ENCODE measurements at regions not wholly inside any gene's neighbourhood (a gene's known extent, or its start where the extent isn't known, plus 50 kb on each side); places are given as distances from the start of the nearest gene placed in this dataset.

GRCh38 chr17:65314212-65314611 is 177.0 kb downstream of the RGS9 start:
- no peak overlapping the region for H2AFZ ChIP-seq (ENCODE audit: low read length)
- no peak overlapping the region for H3K4me3 ChIP-seq (ENCODE audit: insufficient read depth, low read length)
- H3K27ac ChIP-seq (ENCODE audit: low read depth, low read length) = no peak overlapping the region
- no peaks in the 10 kb centered on the region for H3K4me1 ChIP-seq (ENCODE audit: insufficient read depth, low read length)
- DNase-seq (ENCODE audit: insufficient read length, low spot score, missing footprints) = no peak
- peaks cover 65% of the 10 kb centered on the region for H3K27me3 ChIP-seq (ENCODE audit: insufficient read depth, low read length)
- H3K36me3 ChIP-seq (ENCODE audit: insufficient read depth, low read length) = no peaks in the 10 kb centered on the region
- TF ChIP-seq, protein P1, sequence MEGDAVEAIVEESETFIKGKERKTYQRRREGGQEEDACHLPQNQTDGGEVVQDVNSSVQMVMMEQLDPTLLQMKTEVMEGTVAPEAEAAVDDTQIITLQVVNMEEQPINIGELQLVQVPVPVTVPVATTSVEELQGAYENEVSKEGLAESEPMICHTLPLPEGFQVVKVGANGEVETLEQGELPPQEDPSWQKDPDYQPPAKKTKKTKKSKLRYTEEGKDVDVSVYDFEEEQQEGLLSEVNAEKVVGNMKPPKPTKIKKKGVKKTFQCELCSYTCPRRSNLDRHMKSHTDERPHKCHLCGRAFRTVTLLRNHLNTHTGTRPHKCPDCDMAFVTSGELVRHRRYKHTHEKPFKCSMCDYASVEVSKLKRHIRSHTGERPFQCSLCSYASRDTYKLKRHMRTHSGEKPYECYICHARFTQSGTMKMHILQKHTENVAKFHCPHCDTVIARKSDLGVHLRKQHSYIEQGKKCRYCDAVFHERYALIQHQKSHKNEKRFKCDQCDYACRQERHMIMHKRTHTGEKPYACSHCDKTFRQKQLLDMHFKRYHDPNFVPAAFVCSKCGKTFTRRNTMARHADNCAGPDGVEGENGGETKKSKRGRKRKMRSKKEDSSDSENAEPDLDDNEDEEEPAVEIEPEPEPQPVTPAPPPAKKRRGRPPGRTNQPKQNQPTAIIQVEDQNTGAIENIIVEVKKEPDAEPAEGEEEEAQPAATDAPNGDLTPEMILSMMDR (IDR thresholded peaks at IDR 0.05; ENCODE audit: extremely low read depth, low read depth, low read length) = no peak
- no peaks in the 10 kb centered on the region for H4K20me1 ChIP-seq (ENCODE audit: insufficient read depth, low read length)
- H3K79me2 ChIP-seq (ENCODE audit: insufficient read depth, low read length) = no peaks in the 10 kb centered on the region
- H3K4me2 ChIP-seq (ENCODE audit: insufficient read depth, low read length) = no peak overlapping the region
- no peaks in the 10 kb centered on the region for H3K9me3 ChIP-seq (ENCODE audit: low read depth, low read length)

DNA sequence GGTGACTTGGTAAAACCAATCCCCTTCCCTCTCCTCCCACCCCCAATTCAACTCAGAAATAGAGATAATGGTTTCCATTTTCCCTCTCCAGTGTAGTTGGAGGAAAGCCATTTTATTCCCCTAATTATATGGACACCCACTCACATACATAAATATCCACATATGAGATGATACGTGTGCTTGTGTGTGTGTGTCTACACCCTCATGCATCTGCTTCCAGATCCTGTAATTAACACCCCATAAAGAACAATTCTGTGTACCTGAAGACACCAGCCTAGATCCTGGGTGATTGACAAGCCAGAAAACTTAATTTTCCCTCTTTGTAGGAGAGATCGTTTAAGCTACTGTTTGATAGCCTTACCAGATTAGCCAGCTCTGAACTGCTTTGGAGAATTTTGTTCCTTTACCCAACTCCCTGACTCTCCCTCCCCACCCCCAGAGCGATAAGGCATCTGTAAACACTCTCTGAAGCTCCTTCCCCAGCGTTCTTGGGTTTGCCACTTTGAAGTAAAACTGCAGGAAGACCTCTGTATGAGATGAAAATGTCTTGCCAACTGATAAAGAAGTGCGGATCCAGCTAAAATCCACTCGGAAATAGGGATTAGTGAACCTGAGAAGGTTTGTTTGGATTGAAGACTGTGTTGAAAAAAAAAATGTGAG is 175.7 kb downstream of the RGS9 start:
- peaks cover 64% of the 10 kb centered on the region for H3K27me3 ChIP-seq (ENCODE audit: insufficient read depth, low read length)

GRCh38 chr17:65311261-65311660 is 174.1 kb downstream of the RGS9 start:
- H3K4me1 ChIP-seq (ENCODE audit: insufficient read depth, low read length) = no peaks in the 10 kb centered on the region
- H3K4me3 ChIP-seq (ENCODE audit: insufficient read depth, low read length) = no peak overlapping the region
- H3K27me3 ChIP-seq (ENCODE audit: insufficient read depth, low read length) = peaks cover 64% of the 10 kb centered on the region
- no peak overlapping the region for H3K27ac ChIP-seq (ENCODE audit: low read depth, low read length)
- no peaks in the 10 kb centered on the region for H4K20me1 ChIP-seq (ENCODE audit: insufficient read depth, low read length)
- no peaks in the 10 kb centered on the region for H3K79me2 ChIP-seq (ENCODE audit: insufficient read depth, low read length)
- no peak overlapping the region for H3K4me2 ChIP-seq (ENCODE audit: insufficient read depth, low read length)
- DNase-seq (ENCODE audit: insufficient read length, low spot score, missing footprints) = no peak
- TF ChIP-seq, protein P1 (IDR thresholded peaks at IDR 0.05; ENCODE audit: extremely low read depth, low read depth, low read length) = no peak
- H3K36me3 ChIP-seq (ENCODE audit: insufficient read depth, low read length) = no peaks in the 10 kb centered on the region
- H2AFZ ChIP-seq (ENCODE audit: low read length) = no peak overlapping the region
- H3K9me3 ChIP-seq (ENCODE audit: low read depth, low read length) = no peaks in the 10 kb centered on the region

More for the DNA sequence above, 175.7 kb downstream of the RGS9 start:
- H4K20me1 ChIP-seq (ENCODE audit: insufficient read depth, low read length) = no peaks in the 10 kb centered on the region
- DNase-seq (ENCODE audit: insufficient read length, low spot score, missing footprints) = no peak
- H3K4me3 ChIP-seq (ENCODE audit: insufficient read depth, low read length) = no peak overlapping the region
- TF ChIP-seq, protein P1 (IDR thresholded peaks at IDR 0.05; ENCODE audit: extremely low read depth, low read depth, low read length) = no peak
- H3K79me2 ChIP-seq (ENCODE audit: insufficient read depth, low read length) = no peaks in the 10 kb centered on the region
- H3K4me1 ChIP-seq (ENCODE audit: insufficient read depth, low read length) = no peaks in the 10 kb centered on the region
- no peak overlapping the region for H3K4me2 ChIP-seq (ENCODE audit: insufficient read depth, low read length)
- H3K9me3 ChIP-seq (ENCODE audit: low read depth, low read length) = no peaks in the 10 kb centered on the region
- H2AFZ ChIP-seq (ENCODE audit: low read length) = no peak overlapping the region
- H3K36me3 ChIP-seq (ENCODE audit: insufficient read depth, low read length) = no peaks in the 10 kb centered on the region
- H3K27ac ChIP-seq (ENCODE audit: low read depth, low read length) = no peak overlapping the region

GRCh38 chr17:65307961-65308316 is 170.8 kb downstream of the RGS9 start:
- H2AFZ ChIP-seq (ENCODE audit: low read length) = no peak overlapping the region
- H4K20me1 ChIP-seq (ENCODE audit: insufficient read depth, low read length) = no peaks in the 10 kb centered on the region
- TF ChIP-seq, protein P1 (IDR thresholded peaks at IDR 0.05; ENCODE audit: extremely low read depth, low read depth, low read length) = no peak
- no peak overlapping the region for H3K27ac ChIP-seq (ENCODE audit: low read depth, low read length)
- no peaks in the 10 kb centered on the region for H3K36me3 ChIP-seq (ENCODE audit: insufficient read depth, low read length)
- H3K4me3 ChIP-seq (ENCODE audit: insufficient read depth, low read length) = no peak overlapping the region
- DNase-seq (ENCODE audit: insufficient read length, low spot score, missing footprints) = no peak
- no peaks in the 10 kb centered on the region for H3K79me2 ChIP-seq (ENCODE audit: insufficient read depth, low read length)
- H3K9me3 ChIP-seq (ENCODE audit: low read depth, low read length) = peaks cover 2% of the 10 kb centered on the region
- no peaks in the 10 kb centered on the region for H3K4me1 ChIP-seq (ENCODE audit: insufficient read depth, low read length)
- H3K4me2 ChIP-seq (ENCODE audit: insufficient read depth, low read length) = no peak overlapping the region
- peaks cover 49% of the 10 kb centered on the region for H3K27me3 ChIP-seq (ENCODE audit: insufficient read depth, low read length)
